Upper lobe of left lung (tissue), 6 donors: ENCODE measurements at regions not wholly inside any gene's neighbourhood (a gene's known extent, or its start where the extent isn't known, plus 50 kb on each side); places are given as distances from the start of the nearest gene placed in this dataset.

Source experiments
- ATAC-seq, 2 donors: fragments of 200-7000 bp; cut with Tn5 transposase; one replicate each; pipeline ENCODE4 v1.9.1; 2022; ENCODE audit warnings: mild to moderate bottlenecking in 2 of 2, moderate library complexity in 2 of 2; ENCODE audit not compliant: low FRiP score in 2 of 2
- DNase-seq, 2 donors: peaks; one replicate each; pipeline ENCODE4 v3.0.0-alpha.2; 2019 to 2020
- H3K27ac ChIP-seq, 4 donors: fragments of 200-600 bp; sonication (generic); one replicate each; pipeline ENCODE4 v1.5.1; 2016 to 2019
- H3K27me3 ChIP-seq, 4 donors: fragments of 200-600 bp; sonication (generic); one replicate each; pipeline ENCODE4 v1.5.1; 2017 to 2019
- H3K36me3 ChIP-seq, 4 donors: fragments of 200-600 bp; sonication (generic); one replicate each; pipeline ENCODE4 v1.5.1; 2016 to 2019
- H3K4me1 ChIP-seq, 4 donors: fragments of 200-600 bp; sonication (generic); one replicate each; pipeline ENCODE4 v1.5.1; 2018 to 2019
- H3K4me3 ChIP-seq, 4 donors: fragments of 200-600 bp; sonication (generic); one replicate each; pipeline ENCODE4 v1.5.1; 2017 to 2019; ENCODE audit warnings: mild to moderate bottlenecking in 2 of 4, moderate library complexity in 1 of 4
- H3K9me3 ChIP-seq, 4 donors: fragments of 200-600 bp; sonication (generic); one replicate each; pipeline ENCODE4 v1.5.1; 2018 to 2019
- CTCF ChIP-seq, 6 experiments: fragments of 450-650 bp in 4 of 6; fragments of 200-600 bp in 2 of 6; sonication (generic) in 2 of 6; IDR thresholded peaks; one replicate each; pipeline ENCODE4 v1.5.1; 2016 to 2019; ENCODE audit warnings: antibody characterized with exemption in 6 of 6
- EP300 ChIP-seq, 4 donors: sonication (generic); formaldehyde crosslinking; IDR thresholded peaks; one replicate each; pipeline ENCODE4 v1.5.1; 2017; ENCODE audit warnings: antibody characterized with exemption in 4 of 4, control low read depth in 2 of 4
- POLR2A ChIP-seq, 4 donors: fragments of 450-650 bp; IDR thresholded peaks; one replicate each; pipeline ENCODE4 v1.5.1; 2016 to 2017; ENCODE audit warnings: antibody characterized with exemption in 4 of 4, mild to moderate bottlenecking in 2 of 4
- POLR2AphosphoS5 ChIP-seq, 2 donors: sonication (generic); formaldehyde crosslinking; IDR thresholded peaks; one replicate each; pipeline ENCODE4 v1.5.1; 2017; ENCODE audit warnings: antibody characterized with exemption in 2 of 2
- WGBS, 2 donors: methylation state at CpG; one replicate each; pipeline ENCODE4 v1.1.5; 2017 to 2018; 5-methylcytosine and 5-hydroxymethylcytosine counted together
- donor health status: DM: no; HTN: no; CAD: no; lungs with moderate emphysema.
- donor health status: DM: no; HTN: yes; CAD: no; lungs with severe emphysema.

GRCh38 chr22:22093743-22094142 lies 111.2 kb upstream of the TOP3B start:
- 86 to 90% methylated on average over 1 of the region's 1 CpG for WGBS, 2 donors
- Histone ChIP-seq H3K4me3 (no peak overlapping the region), H3K9me3 (no peaks in the 10 kb centered on the region), H3K4me1 (no peaks in the 10 kb centered on the region), H3K27ac (no peak overlapping the region), H3K27me3 (no peaks in the 10 kb centered on the region), H3K36me3 (no peaks in the 10 kb centered on the region)
- DNase-seq (no peak), ATAC-seq (no peak)
- no peak for TF ChIP-seq CTCF (IDR thresholded peaks at IDR 0.05)

GRCh38 chr22:22092974-22093373 lies 110.4 kb upstream of the TOP3B start:
- 81 to 90% methylated on average over 1 of the region's 1 CpG for WGBS, 2 donors
- H3K4me3 ChIP-seq: no peak overlapping the region

GRCh38 chr22:22092101-22092500 lies 109.5 kb upstream of the TOP3B start:
- Histone ChIP-seq H3K9me3 (no peaks in the 10 kb centered on the region), H3K4me1 (no peaks in the 10 kb centered on the region), H3K27ac (no peak overlapping the region), H3K4me3 (no peak overlapping the region), H3K27me3 (no peaks in the 10 kb centered on the region), H3K36me3 (no peaks in the 10 kb centered on the region)
- WGBS, 2 donors: 81 to 86% methylated on average over 3 of the region's 3 CpGs
- no peak for TF ChIP-seq CTCF (IDR thresholded peaks at IDR 0.05)
- TF ChIP-seq POLR2A (IDR thresholded peaks at IDR 0.05): no peak
- TF ChIP-seq POLR2AphosphoS5 (IDR thresholded peaks at IDR 0.05): no peak
- TF ChIP-seq EP300 (IDR thresholded peaks at IDR 0.05): no peak
- ATAC-seq (no peak), DNase-seq (no peak)

More at GRCh38 chr22:22092974-22093373, 110.4 kb upstream of the TOP3B start:
- Histone ChIP-seq H3K4me1 (no peaks in the 10 kb centered on the region), H3K27me3 (no peaks in the 10 kb centered on the region), H3K9me3 (no peaks in the 10 kb centered on the region), H3K27ac (no peak overlapping the region), H3K36me3 (no peaks in the 10 kb centered on the region)
- TF ChIP-seq CTCF (IDR thresholded peaks at IDR 0.05) (no peak), EP300 (IDR thresholded peaks at IDR 0.05) (no peak)
- ATAC-seq: no peak
- DNase-seq: no peak

- Histone ChIP-seq H3K27ac (no peak overlapping the region), H3K36me3 (no peaks in the 10 kb centered on the region), H3K4me3 (no peak overlapping the region), H3K9me3 (no peaks in the 10 kb centered on the region), H3K4me1 (no peaks in the 10 kb centered on the region), H3K27me3 (no peaks in the 10 kb centered on the region)
- WGBS, 2 donors: 88% methylated on average over 6 of the region's 6 CpGs
- DNase-seq: no peak
- no peak for TF ChIP-seq POLR2AphosphoS5 (IDR thresholded peaks at IDR 0.05)
- ATAC-seq: no peak
Observed at GRCh38 chr22:22091400-22091878, 108.9 kb upstream of the TOP3B start.

GRCh38 chr22:22090650-22091399 lies 108.2 kb upstream of the TOP3B start:
- TF ChIP-seq CTCF (IDR thresholded peaks at IDR 0.05): no peak
- Histone ChIP-seq H3K4me3 (no peak overlapping the region), H3K27ac (no peak overlapping the region), H3K9me3 (no peaks in the 10 kb centered on the region), H3K4me1 (no peaks in the 10 kb centered on the region), H3K27me3 (no peaks in the 10 kb centered on the region), H3K36me3 (no peaks in the 10 kb centered on the region)
- 57 to 61% methylated on average over 10 of the region's 10 CpGs for WGBS, 2 donors
- ATAC-seq (no peak), DNase-seq (no peak)
